Pons (tissue), 1 donor: ENCODE measurements at regions not wholly inside any gene's neighbourhood (a gene's known extent, or its start where the extent isn't known, plus 50 kb on each side); places are given as distances from the start of the nearest gene placed in this dataset.

Experiments used
- DNase-seq: peaks from one replicate; pipeline ENCODE4 v3.0.0-alpha.2; 2016; ENCODE audit warnings: low spot score

GRCh38 chr20:60803335-60804055, 448.6 kb upstream of the CDH4 start:
- DNase-seq, result no peak

GRCh38 chr20:60804240-60804917, 447.7 kb upstream of the CDH4 start:
- no peak for DNase-seq

GRCh38 chr20:60804918-60805630, 447.0 kb upstream of the CDH4 start:
- DNase-seq, result no peak

GRCh38 chr20:60806354-60806753, 445.7 kb upstream of the CDH4 start:
- DNase-seq, result no peak

- no peak for DNase-seq
Measured at GRCh38 chr20:60806824-60807223, 445.2 kb upstream of the CDH4 start.

GRCh38 chr20:60808003-60808672, 443.9 kb upstream of the CDH4 start:
- DNase-seq, result no peak

- no peak for DNase-seq
Measured at GRCh38 chr20:60808701-60809100, 443.4 kb upstream of the CDH4 start.

- no peak for DNase-seq
Measured at GRCh38 chr20:60810561-60810960, 441.5 kb upstream of the CDH4 start.

GRCh38 chr20:60812561-60812960, 439.5 kb upstream of the CDH4 start:
- DNase-seq, result no peak

GRCh38 chr20:60813066-60813465, 439.0 kb upstream of the CDH4 start:
- no peak for DNase-seq

GRCh38 chr20:60815656-60816055, 436.4 kb upstream of the CDH4 start:
- no peak for DNase-seq

- no peak for DNase-seq
Measured at GRCh38 chr20:60816901-60817300, 435.2 kb upstream of the CDH4 start.

GRCh38 chr20:60817891-60818290, 434.2 kb upstream of the CDH4 start:
- no peak for DNase-seq

- no peak for DNase-seq
Measured at GRCh38 chr20:60819511-60819910, 432.6 kb upstream of the CDH4 start.

- no peak for DNase-seq
Measured at GRCh38 chr20:60820149-60820548, 431.9 kb upstream of the CDH4 start.

- no peak for DNase-seq
Measured at GRCh38 chr20:60820918-60821317, 431.1 kb upstream of the CDH4 start.

- DNase-seq, result no peak
Measured at GRCh38 chr20:60822699-60823607, 429.1 kb upstream of the CDH4 start.

GRCh38 chr20:60835876-60836275, 416.2 kb upstream of the CDH4 start:
- DNase-seq, result no peak

GRCh38 chr20:60837173-60837770, 414.8 kb upstream of the CDH4 start:
- no peak for DNase-seq

- no peak for DNase-seq
Measured at GRCh38 chr20:60838297-60838696, 413.8 kb upstream of the CDH4 start.

- DNase-seq, result no peak
Measured at GRCh38 chr20:60840971-60841370, 411.1 kb upstream of the CDH4 start.
